ENCODE measurements at regions not wholly inside any gene's neighbourhood (a gene's known extent, or its start where the extent isn't known, plus 50 kb on each side); places are given as distances from the start of the nearest gene placed in this dataset.

- intact Hi-C loops (cut with DNase I; ENCODE audit: low total_unique reads): no loop called here
- TF ChIP-seq POLR2A (IDR thresholded peaks at IDR 0.05) (no peak), CTCF (IDR thresholded peaks at IDR 0.05 in 4 of 5, conservative IDR thresholded peaks at IDR 0.05 in 1 of 5) (no peak)
- in situ Hi-C loops (cut with MboI; ENCODE audit: low sequenced_read_pairs in 4 of 4): no loop called here
- H3K9me3 ChIP-seq: no peaks in the 10 kb centered on the region
- H3K27me3 ChIP-seq: no peaks in the 10 kb centered on the region
- ATAC-seq (no peak), DNase-seq (no peak)
- H3K27ac ChIP-seq: no peak overlapping the region
- no peaks in the 10 kb centered on the region for H3K4me1 ChIP-seq
- H3K36me3 ChIP-seq: no peaks in the 10 kb centered on the region
- H3K4me3 ChIP-seq: no peak overlapping the region
Measured at GRCh38 chr2:66173645-66174044, 261.3 kb upstream of the MEIS1 start.

GRCh38 chr2:66171530-66171929 is 263.4 kb upstream of the MEIS1 start:
- ATAC-seq: no peak
- DNase-seq: no peak
- in situ Hi-C loops (cut with MboI; ENCODE audit: low sequenced_read_pairs in 4 of 4): no loop called here
- no peak overlapping the region for H3K27ac ChIP-seq
- no peaks in the 10 kb centered on the region for H3K27me3 ChIP-seq
- no peak for TF ChIP-seq CTCF (IDR thresholded peaks at IDR 0.05 in 4 of 5, conservative IDR thresholded peaks at IDR 0.05 in 1 of 5)
- TF ChIP-seq POLR2A (IDR thresholded peaks at IDR 0.05): no peak
- H3K4me1 ChIP-seq: no peaks in the 10 kb centered on the region
- no peaks in the 10 kb centered on the region for H3K36me3 ChIP-seq
- H3K4me3 ChIP-seq: no peak overlapping the region
- no peaks in the 10 kb centered on the region for H3K9me3 ChIP-seq
- intact Hi-C loops (cut with DNase I; ENCODE audit: low total_unique reads): no loop called here

- Histone ChIP-seq H3K9me3 (no peaks in the 10 kb centered on the region), H3K4me1 (no peaks in the 10 kb centered on the region), H3K27me3 (no peaks in the 10 kb centered on the region), H3K27ac (no peak overlapping the region), H3K4me3 (no peak overlapping the region), H3K36me3 (no peaks in the 10 kb centered on the region)
- TF ChIP-seq POLR2A (IDR thresholded peaks at IDR 0.05) (no peak), CTCF (IDR thresholded peaks at IDR 0.05 in 4 of 5, conservative IDR thresholded peaks at IDR 0.05 in 1 of 5) (no peak)
- no peak for DNase-seq
- in situ Hi-C loops (cut with MboI; ENCODE audit: low sequenced_read_pairs in 4 of 4) (no loop called here), intact Hi-C loops (cut with DNase I; ENCODE audit: low total_unique reads) (no loop called here)
- ATAC-seq: no peak
Measured at GRCh38 chr2:66170744-66171330, 264.1 kb upstream of the MEIS1 start.

- Histone ChIP-seq H3K27me3 (no peaks in the 10 kb centered on the region), H3K4me1 (no peaks in the 10 kb centered on the region), H3K36me3 (no peaks in the 10 kb centered on the region), H3K27ac (no peak overlapping the region), H3K4me3 (no peak overlapping the region), H3K9me3 (no peaks in the 10 kb centered on the region)
- TF ChIP-seq POLR2A (IDR thresholded peaks at IDR 0.05) (no peak), CTCF (IDR thresholded peaks at IDR 0.05 in 4 of 5, conservative IDR thresholded peaks at IDR 0.05 in 1 of 5) (no peak)
- DNase-seq (no peak), ATAC-seq (no peak)
- in situ Hi-C loops (cut with MboI; ENCODE audit: low sequenced_read_pairs in 4 of 4): no loop called here
- intact Hi-C loops (cut with DNase I; ENCODE audit: low total_unique reads): no loop called here
Measured at GRCh38 chr2:66169076-66169475, 265.8 kb upstream of the MEIS1 start.

DNA sequence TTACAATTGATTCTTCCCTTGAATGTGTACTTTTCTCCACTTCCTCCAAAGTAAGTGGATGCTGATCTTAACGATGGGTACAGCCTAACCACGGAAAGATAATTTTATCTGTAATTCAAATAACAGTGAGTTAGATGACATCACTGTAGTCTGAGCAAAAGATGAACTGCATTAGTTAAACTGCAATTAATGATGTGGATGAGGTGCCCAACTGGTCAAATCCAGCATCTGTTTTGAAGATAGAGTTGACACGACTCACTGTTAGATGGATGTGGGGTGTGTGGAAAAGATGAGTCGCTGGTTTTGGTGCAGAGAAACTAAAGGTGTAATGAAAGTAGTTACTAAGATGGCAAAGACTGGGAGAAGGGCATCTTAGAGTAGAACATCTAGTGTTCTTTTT is 270.5 kb upstream of the MEIS1 start:
- H3K27me3 ChIP-seq: no peaks in the 10 kb centered on the region
- TF ChIP-seq POLR2A (IDR thresholded peaks at IDR 0.05): no peak
- TF ChIP-seq CTCF (IDR thresholded peaks at IDR 0.05 in 4 of 5, conservative IDR thresholded peaks at IDR 0.05 in 1 of 5): no peak
- H3K4me1 ChIP-seq: no peaks in the 10 kb centered on the region
- intact Hi-C loops (cut with DNase I; ENCODE audit: low total_unique reads): no loop called here
- no peak overlapping the region for H3K4me3 ChIP-seq
- DNase-seq (no peak), ATAC-seq (no peak)
- H3K27ac ChIP-seq: no peak overlapping the region
- H3K36me3 ChIP-seq: no peaks in the 10 kb centered on the region
- in situ Hi-C loops (cut with MboI; ENCODE audit: low sequenced_read_pairs in 4 of 4): no loop called here
- no peaks in the 10 kb centered on the region for H3K9me3 ChIP-seq
